D341Med (cell line): ENCODE measurements at regions not wholly inside any gene's neighbourhood (a gene's known extent, or its start where the extent isn't known, plus 50 kb on each side); places are given as distances from the start of the nearest gene placed in this dataset.
A peak's percentile ranks its signal among the peaks of the same experiment; 100 is the strongest.

Source experiments
- DNase-seq: peaks from one replicate; pipeline ENCODE4 v3.0.0; 2012; ENCODE audit warnings: low spot score

- DNase-seq, result no peak
These were observed 235.6 kb upstream of the PRDM1 start for GRCh38 chr6:105850261-105851112.

- DNase-seq, result no peak
These were observed 236.4 kb upstream of the PRDM1 start for GRCh38 chr6:105849746-105850145.

GRCh38 chr6:105847433-105847832, 238.7 kb upstream of the PRDM1 start:
- no peak for DNase-seq

- no peak for DNase-seq
These were observed 241.8 kb upstream of the PRDM1 start for GRCh38 chr6:105844275-105844883.

GRCh38 chr6:105839266-105839665, 246.9 kb upstream of the PRDM1 start:
- no peak for DNase-seq

DNA sequence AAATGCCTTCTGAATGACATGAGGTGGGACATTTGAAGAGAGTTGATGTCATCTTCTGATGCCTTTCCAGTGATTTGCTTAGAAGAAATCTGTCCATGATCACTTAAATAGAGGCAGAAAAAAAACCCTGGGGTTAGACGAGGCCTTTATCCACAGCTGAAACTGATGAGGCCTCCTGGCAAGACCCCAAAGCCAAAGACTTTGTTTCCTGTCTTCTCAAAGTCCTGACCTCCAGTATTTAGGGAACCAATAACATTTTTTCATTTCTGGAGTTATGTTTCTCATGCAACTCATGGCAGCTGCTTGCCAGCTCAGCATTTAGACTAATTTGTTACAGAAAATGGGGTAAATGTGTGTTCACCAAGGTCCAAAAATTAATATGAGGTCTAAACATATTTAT, 248.0 kb upstream of the PRDM1 start:
- no peak for DNase-seq

GRCh38 chr6:105836889-105837288, 249.2 kb upstream of the PRDM1 start:
- no peak for DNase-seq

GRCh38 chr6:105836379-105836778, 249.8 kb upstream of the PRDM1 start:
- no peak for DNase-seq

DNA sequence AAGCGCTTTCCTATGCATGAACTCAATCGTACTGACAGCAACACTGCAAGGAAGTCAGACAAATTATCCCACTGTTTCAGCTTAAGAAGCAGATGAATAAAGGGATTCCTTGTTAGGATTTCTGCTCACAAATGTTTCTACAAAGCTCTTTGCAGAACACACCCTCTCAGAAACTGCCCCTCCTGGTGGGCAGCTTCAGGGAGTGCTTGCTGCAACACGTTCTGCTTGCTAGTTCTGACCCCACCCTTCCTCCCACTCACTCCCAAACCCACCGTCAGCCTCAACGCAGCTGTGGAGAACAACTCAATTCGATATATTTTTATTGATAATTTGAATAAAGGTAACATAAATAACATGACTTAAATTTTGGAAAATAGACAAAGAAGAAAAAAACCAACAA, 250.8 kb upstream of the PRDM1 start:
- DNase-seq, result peak; percentile 45

DNA sequence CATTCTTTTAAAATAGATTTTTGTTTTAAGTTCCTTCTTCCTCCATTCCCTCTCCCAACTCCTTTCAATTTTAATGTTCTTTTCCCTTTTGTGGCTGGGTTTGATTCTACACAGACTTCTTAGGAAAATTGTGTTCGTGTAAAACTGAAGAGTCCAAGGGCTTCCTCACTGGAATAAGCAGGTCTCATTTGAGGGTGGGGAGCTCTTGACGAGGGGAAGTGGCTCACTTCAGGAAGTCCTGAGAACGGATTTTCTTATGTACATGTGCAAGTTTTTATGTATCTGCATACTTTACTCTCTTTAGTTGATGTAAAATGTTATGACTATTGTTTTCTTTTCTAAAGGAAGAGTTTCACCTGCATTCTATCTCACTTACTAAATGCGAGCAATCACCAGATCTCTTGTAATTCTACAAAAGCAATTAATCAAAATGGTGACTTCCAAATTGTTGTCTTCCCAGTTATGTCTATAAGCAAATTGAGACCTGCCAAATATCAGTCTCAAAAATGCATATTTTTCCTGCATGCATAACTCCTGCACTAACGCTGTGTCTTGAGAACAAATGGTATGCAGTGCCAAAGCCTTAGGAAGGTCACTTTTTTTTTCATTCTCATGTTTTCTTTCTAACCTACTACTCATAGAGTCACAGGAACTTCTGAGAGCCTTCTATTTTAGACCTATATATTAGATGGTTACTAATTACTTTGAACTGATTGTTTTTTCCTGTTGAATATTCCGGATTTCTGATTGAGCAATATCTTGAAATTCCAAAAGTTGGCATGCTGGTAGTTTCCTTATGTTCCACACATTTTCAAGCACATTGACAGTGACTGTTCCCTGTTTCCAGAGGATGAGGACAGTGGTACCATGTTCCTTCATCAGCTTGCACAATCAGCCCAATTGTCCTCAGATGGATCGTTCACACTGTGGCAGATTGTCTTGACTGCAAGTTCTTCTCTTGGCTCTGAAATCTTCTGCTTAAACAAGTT, 251.9 kb upstream of the PRDM1 start:
- no peak for DNase-seq

DNA sequence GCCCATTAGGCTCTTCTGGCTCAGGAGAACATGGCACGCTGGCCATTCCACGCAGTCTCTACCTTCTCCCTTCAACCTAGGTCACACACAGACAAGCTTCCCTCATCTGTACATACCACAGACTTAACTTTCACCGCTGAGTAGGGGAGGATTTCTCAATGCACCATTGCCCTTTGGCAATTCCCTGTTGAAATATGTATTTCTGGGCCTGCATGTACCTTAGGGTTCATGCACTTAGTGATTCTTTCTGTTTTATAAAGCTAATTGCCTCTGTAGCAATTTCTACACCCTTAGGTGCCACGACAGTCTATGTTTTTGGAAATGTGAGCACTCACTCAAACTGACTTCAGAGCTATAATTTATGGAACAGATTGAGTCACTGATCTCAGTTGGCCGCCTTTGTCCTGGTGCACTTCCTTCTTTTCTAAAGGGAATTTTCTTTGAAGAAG, 253.8 kb upstream of the PRDM1 start:
- DNase-seq, result no peak

DNA sequence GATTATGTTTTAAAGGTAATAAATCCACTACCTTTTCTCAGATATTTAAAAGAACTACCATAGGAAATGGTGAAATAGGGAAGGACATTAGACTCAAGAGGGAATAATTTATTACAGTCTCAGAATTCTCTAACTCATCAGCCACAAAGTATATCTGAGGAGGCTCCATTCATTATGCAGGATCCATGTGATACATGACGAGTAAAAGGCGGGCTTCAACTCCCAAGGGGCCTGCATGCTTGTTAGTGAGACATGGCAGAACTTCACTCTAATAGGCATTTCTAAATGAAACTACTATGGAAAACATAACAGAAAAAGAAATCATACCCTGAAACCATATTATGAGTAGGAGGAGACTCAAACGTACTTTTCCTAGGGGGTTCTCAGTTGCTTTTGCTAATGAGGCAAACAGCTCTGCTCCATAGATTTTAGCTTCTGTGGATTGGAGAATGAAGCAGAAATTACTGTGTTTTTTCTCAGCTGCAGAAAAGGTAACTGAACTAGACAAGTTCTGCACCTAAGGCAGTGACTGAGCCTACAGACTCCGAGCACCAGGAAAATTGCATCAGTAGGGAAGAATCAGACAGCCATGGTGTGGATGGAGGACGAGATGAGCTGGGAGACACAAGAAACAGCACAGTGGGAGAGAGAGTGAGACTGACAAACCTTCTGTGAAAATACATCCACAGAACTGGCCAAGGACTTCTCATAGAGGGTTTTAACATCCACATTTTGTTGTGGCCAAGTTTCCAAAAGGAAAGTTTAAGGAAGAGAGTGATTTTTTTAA, 254.6 kb upstream of the PRDM1 start:
- DNase-seq, result no peak

- no peak for DNase-seq
These were observed 260.9 kb upstream of the PRDM1 start for GRCh38 chr6:105825210-105825609.

DNA sequence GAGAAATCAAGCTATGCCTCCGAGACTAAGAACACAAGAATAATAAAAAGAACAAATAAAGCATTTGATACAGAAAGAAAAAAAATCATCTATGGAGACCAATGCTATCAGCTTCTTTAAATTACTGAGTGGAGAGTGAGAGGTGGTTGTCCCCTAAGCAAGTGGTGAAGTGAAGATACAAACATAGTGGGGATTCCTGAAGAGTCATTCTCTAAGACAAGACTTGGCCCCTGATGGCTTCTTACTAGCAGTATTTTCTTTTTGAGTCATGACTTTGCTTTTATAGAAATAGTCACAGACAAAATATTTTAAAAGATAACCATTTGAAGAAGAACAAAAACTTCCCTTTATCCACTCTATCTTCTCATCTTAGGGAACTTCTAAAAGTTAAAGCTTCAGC, 261.4 kb upstream of the PRDM1 start:
- no peak for DNase-seq

DNA sequence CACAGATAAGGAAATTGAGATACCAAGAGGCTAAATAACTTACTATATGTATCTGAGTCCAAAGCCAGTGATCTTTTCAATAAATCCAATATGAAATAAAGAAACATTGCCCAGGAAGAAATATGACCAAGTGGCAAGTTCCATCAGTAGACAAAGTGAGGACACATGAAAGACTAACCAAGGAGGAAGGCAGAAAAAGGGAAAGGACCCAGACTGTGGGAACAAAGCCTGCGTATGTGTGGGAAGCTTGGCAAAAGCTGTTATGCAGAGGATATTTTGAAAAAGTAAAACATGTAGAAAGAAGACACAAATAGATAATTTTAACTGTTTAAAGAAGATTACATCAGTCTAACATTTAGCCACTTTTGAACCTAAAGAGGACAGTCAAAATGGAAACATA, 264.4 kb upstream of the PRDM1 start:
- DNase-seq, result no peak

- no peak for DNase-seq
These were observed 265.1 kb upstream of the PRDM1 start for GRCh38 chr6:105821027-105821426.

DNA sequence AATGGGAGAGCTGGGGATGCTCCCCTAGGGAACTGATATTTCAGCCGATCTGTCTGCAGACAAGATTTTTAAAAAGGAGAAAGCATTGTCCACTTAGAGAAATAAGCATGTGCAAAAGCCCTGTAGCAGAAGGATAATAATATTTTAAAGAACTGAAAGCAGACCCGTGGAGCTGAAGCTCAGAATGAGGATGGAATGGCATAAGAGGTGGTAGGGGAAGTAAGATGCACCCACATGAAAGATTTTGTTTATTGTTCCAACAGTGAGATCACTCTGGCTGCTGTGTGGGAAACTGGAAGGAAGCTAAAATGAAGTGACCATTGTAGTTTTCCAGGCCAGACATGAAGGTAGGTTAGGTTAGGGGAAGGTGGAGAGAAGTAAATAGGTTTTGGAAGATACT, 266.4 kb upstream of the PRDM1 start:
- DNase-seq, result no peak

DNA sequence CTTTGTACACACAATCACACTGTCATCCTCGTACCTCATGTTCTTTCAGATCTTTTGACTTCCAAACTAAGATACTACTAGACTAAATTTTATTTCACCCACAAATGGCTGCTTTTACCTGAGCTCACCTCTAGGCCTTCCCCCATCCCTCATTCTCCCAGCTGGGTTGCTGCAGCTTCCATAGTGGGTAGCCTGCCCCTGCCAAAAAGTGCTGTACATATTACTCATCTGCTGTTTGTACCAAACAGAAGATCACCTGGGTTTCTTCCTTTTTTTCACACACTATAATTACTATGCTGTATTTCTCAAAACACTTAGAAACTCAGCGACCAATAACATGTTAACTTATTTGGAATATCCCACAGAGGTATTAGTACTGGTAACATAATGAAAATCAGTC, 267.6 kb upstream of the PRDM1 start:
- DNase-seq, result no peak

GRCh38 chr6:105817961-105818360, 268.2 kb upstream of the PRDM1 start:
- DNase-seq, result no peak

- DNase-seq, result no peak
These were observed 268.8 kb upstream of the PRDM1 start for GRCh38 chr6:105817370-105817769.

DNA sequence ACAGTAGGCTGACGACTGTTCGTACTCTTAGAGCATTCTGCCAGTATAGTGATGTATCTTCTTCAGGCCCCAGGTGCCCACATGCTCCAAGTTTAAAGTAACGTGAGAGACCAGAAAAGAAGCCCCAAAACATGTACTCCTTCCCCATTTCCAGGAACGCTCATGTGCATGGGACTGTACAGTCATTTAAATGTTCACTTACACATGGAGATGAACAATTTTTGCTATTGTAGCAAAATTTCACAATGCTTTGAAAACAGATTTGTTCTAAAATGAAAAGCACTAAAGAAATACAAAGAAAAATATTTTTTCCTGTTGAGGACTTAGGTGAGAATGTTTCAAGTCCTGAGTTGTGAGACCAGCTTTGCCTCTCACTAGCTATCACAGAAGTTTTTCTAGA, 269.3 kb upstream of the PRDM1 start:
- DNase-seq, result no peak
